ENCODE measurements at regions not wholly inside any gene's neighbourhood (a gene's known extent, or its start where the extent isn't known, plus 50 kb on each side); places are given as distances from the start of the nearest gene placed in this dataset.
A peak's percentile ranks its signal among the peaks of the same experiment; 100 is the strongest.
"Not testable (repeated sequence)": the region's sequence is repeated elsewhere in the genome, so short reads cannot be mapped to it uniquely, and the experiment has no call there.

GRCh38 chr12:25397001-25397400 lies 146.3 kb upstream of the KRAS start (continued):
- TF ChIP-seq REST (IDR thresholded peaks at IDR 0.05; ENCODE audit: unreplicated experiment), result no peak
- TF ChIP-seq EZH2 (IDR thresholded peaks at IDR 0.05; ENCODE audit: low read depth, unreplicated experiment), result no peak
- TF ChIP-seq, protein P1, sequence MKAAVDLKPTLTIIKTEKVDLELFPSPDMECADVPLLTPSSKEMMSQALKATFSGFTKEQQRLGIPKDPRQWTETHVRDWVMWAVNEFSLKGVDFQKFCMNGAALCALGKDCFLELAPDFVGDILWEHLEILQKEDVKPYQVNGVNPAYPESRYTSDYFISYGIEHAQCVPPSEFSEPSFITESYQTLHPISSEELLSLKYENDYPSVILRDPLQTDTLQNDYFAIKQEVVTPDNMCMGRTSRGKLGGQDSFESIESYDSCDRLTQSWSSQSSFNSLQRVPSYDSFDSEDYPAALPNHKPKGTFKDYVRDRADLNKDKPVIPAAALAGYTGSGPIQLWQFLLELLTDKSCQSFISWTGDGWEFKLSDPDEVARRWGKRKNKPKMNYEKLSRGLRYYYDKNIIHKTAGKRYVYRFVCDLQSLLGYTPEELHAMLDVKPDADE (IDR thresholded peaks at IDR 0.05), result no peak

DNA sequence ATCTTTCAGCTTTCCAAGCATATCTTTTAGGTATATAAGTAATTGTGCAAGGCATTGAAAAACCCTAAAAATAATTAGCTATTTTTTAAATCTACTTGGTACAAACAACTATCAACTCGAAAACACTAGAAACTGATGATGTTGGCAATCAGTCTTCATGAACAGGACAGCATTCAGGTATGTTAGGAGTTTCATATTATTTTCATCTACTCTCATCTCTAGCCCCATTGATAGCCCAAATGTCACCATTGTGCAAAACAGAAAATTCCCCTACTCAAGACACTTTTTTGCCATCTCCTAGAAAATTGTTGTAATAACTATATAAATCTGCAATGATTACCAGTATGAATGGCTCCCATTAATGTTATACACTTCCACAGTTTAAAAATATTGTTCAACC lies 144.5 kb upstream of the KRAS start:
- Histone ChIP-seq H3K27me3 (ENCODE audit: insufficient read depth) (no peaks in the 10 kb centered on the region), H3K4me1 (ENCODE audit: insufficient read depth) (no peaks in the 10 kb centered on the region), H3K36me3 (ENCODE audit: insufficient read depth) (no peaks in the 10 kb centered on the region), H3K4me2 (no peak overlapping the region), H4K20me1 (replicated peaks; ENCODE audit: insufficient read depth) (no peaks in the 10 kb centered on the region), H3K4me3 (no peak overlapping the region), H3F3A (replicated peaks; ENCODE audit: low read depth) (no peaks in the 10 kb centered on the region), H2AFZ (no peak overlapping the region), H3K79me2 (replicated peaks; ENCODE audit: insufficient read depth) (no peaks in the 10 kb centered on the region), H3K9me2 (ENCODE audit: insufficient read depth) (no peaks in the 10 kb centered on the region), H3K27ac (ENCODE audit: low read depth) (no peak overlapping the region)
- Mint-ChIP-seq H3K4me1 (no peaks in the 10 kb centered on the region), H3K27me3 (ENCODE audit: insufficient read depth, low read depth, poor library complexity) (no peaks in the 10 kb centered on the region), H3K27ac (no peak overlapping the region), H3K36me3 (ENCODE audit: low read depth) (peaks cover 4% of the 10 kb centered on the region; the same call in 1 of the 3 replicates), H3K9me3 (peaks cover 3% of the 10 kb centered on the region), H3K4me3 (no peak overlapping the region)
- TF ChIP-seq ZNF331 (CRISPR knock-in tag; IDR thresholded peaks at IDR 0.05; ENCODE audit: low read depth), result no peak
- no peak for ATAC-seq
- no peak for DNase-seq (ENCODE audit: low spot score)

DNA sequence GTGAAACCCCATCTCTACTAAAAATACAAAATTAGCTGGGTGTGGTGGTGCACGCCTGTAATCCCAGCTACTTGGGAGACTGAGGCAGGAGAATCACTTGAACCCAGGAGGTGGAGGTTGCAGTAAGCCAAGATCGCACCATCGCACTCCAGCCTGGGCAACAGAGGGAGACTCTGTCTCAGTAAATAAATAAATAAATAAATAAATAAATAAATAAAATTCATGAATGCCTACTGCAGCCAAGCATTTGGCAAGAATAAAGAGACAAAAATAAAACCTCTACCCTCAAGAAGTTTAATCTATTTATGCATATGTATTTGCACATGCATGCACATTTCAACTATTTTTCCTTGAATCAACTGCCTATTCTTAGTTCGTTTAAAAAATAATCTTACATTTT lies 144.0 kb upstream of the KRAS start:
- H3K4me1 Mint-ChIP-seq; H3K27me3 Mint-ChIP-seq (ENCODE audit: insufficient read depth, low read depth, poor library complexity); H3K79me2 ChIP-seq (replicated peaks; ENCODE audit: insufficient read depth); H3K36me3 ChIP-seq (ENCODE audit: insufficient read depth); H3K4me3 Mint-ChIP-seq; ATAC-seq; H3K4me3 ChIP-seq; H3K27me3 ChIP-seq (ENCODE audit: insufficient read depth); H3K4me2 ChIP-seq; H4K20me1 ChIP-seq (replicated peaks; ENCODE audit: insufficient read depth); H2AFZ ChIP-seq; DNase-seq (ENCODE audit: low spot score); H3K27ac Mint-ChIP-seq; H3K27ac ChIP-seq (ENCODE audit: low read depth); H3K9me3 Mint-ChIP-seq; H3K9me2 ChIP-seq (ENCODE audit: insufficient read depth); H3F3A ChIP-seq (replicated peaks; ENCODE audit: low read depth); H3K4me1 ChIP-seq (ENCODE audit: insufficient read depth); H3K36me3 Mint-ChIP-seq (ENCODE audit: low read depth): not testable (repeated sequence)

DNA sequence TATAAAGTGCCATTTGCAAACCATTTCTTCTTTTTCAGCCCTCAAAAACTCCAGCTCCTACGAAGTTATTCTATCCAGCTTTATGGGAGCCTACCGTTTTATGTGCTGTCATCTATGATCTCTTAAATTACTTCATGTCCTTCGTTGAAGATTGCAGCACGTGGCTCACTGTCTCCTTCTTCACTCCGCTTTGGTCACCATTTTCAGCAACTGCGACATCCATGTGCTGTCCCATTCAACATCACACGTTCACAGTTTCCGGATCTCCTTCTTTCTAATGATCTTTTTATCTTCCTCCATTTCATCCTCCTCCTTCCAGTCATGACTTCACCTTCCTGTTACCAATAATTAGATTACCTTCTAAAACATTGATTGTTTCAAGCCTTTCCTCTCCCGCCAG lies 143.3 kb upstream of the KRAS start:
- TF ChIP-seq STAT1 (IDR thresholded peaks at IDR 0.05; ENCODE audit: unreplicated experiment), result no peak
- Histone ChIP-seq H2AFZ (peak overlapping the region; percentile 54; the same call in 1 of the 2 replicates), H3K4me1 (ENCODE audit: insufficient read depth) (no peaks in the 10 kb centered on the region), H4K20me1 (replicated peaks; ENCODE audit: insufficient read depth) (no peaks in the 10 kb centered on the region), H3K27me3 (ENCODE audit: insufficient read depth) (no peaks in the 10 kb centered on the region), H3K36me3 (ENCODE audit: insufficient read depth) (no peaks in the 10 kb centered on the region), H3K9me2 (ENCODE audit: insufficient read depth) (no peaks in the 10 kb centered on the region), H3K79me2 (replicated peaks; ENCODE audit: insufficient read depth) (no peaks in the 10 kb centered on the region), H3K4me3 (no peak overlapping the region), H3F3A (replicated peaks; ENCODE audit: low read depth) (no peaks in the 10 kb centered on the region), H3K27ac (ENCODE audit: low read depth) (no peak overlapping the region), H3K4me2 (no peak overlapping the region)
- Mint-ChIP-seq H3K27ac (no peak overlapping the region), H3K36me3 (ENCODE audit: low read depth) (no peaks in the 10 kb centered on the region), H3K9me3 (no peaks in the 10 kb centered on the region), H3K4me3 (no peak overlapping the region), H3K4me1 (no peaks in the 10 kb centered on the region), H3K27me3 (ENCODE audit: insufficient read depth, low read depth, poor library complexity) (no peaks in the 10 kb centered on the region)
- no peak for ATAC-seq
- DNase-seq (ENCODE audit: low spot score), result no peak

GRCh38 chr12:25391346-25391745 lies 140.6 kb upstream of the KRAS start:
- H3K36me3 ChIP-seq (ENCODE audit: insufficient read depth); H3K27me3 Mint-ChIP-seq (ENCODE audit: insufficient read depth, low read depth, poor library complexity); H3K9me3 Mint-ChIP-seq; H3K4me1 ChIP-seq (ENCODE audit: insufficient read depth); H3K4me1 Mint-ChIP-seq; ATAC-seq; H3F3A ChIP-seq (replicated peaks; ENCODE audit: low read depth); H3K27ac ChIP-seq (ENCODE audit: low read depth); H3K4me3 Mint-ChIP-seq; H3K27ac Mint-ChIP-seq; H3K36me3 Mint-ChIP-seq (ENCODE audit: low read depth); H3K9me2 ChIP-seq (ENCODE audit: insufficient read depth); H3K4me2 ChIP-seq; H4K20me1 ChIP-seq (replicated peaks; ENCODE audit: insufficient read depth); H2AFZ ChIP-seq; H3K79me2 ChIP-seq (replicated peaks; ENCODE audit: insufficient read depth); DNase-seq (ENCODE audit: low spot score); H3K4me3 ChIP-seq: not testable (repeated sequence)
- H3K27me3 ChIP-seq (ENCODE audit: insufficient read depth), result peaks cover 10% of the 10 kb centered on the region

All from GM23338 (cell line).